Naive thymus-derived CD4-positive, alpha-beta T cell (primary cell): ENCODE measurements at regions not wholly inside any gene's neighbourhood (a gene's known extent, or its start where the extent isn't known, plus 50 kb on each side); places are given as distances from the start of the nearest gene placed in this dataset.
"Not testable (repeated sequence)": the region's sequence is repeated elsewhere in the genome, so short reads cannot be mapped to it uniquely, and the experiment has no call there.

Experiments used
- ATAC-seq: fragments of 150-1000 bp; cut with Tn5 transposase; 2 replicates; pipeline ENCODE4 v1.10.0; 2021; ENCODE audit warnings: mild to moderate bottlenecking, moderate library complexity
- CTCF ChIA-PET: fragments of 350-600 bp; sonication (Branson Sonifier 250); formaldehyde crosslinking; loops from one replicate; lab custom pipeline; 2021; ENCODE audit warnings: antibody characterized with exemption; lab: Charles Lee
- POLR2A ChIA-PET: fragments of 350-600 bp; sonication (Branson Sonifier 250); formaldehyde crosslinking; loops from one replicate; lab custom pipeline; 2021; ENCODE audit warnings: antibody characterized with exemption, inconsistent platforms; lab: Charles Lee
- DNase-seq, 9 donors: peaks; one replicate each; pipeline versions ENCODE4 v3.0.0 to v3.0.0-alpha.2; 2020 to 2022; ENCODE audit warnings: mixed read lengths in 1 of 9
- H3K27ac ChIP-seq: one replicate; pipeline ENCODE4 v1.7.0; 2013; ENCODE audit warnings: mild to moderate bottlenecking, low read depth, low read length, moderate library complexity
- H3K27me3 ChIP-seq, 2 donors: one replicate each; pipeline ENCODE4 v1.7.0; 2013; ENCODE audit warnings: low read length in 2 of 2, mild to moderate bottlenecking in 2 of 2, moderate library complexity in 2 of 2; ENCODE audit not compliant: control insufficient read depth in 2 of 2, insufficient read depth in 2 of 2
- H3K36me3 ChIP-seq, 3 experiments: 1 replicate in 2 of 3; 2 replicates in 1 of 3; pipeline ENCODE4 v1.7.0; 2013; ENCODE audit warnings: low read length in 3 of 3, mild to moderate bottlenecking in 3 of 3, moderate library complexity in 1 of 3; ENCODE audit not compliant: insufficient read depth in 3 of 3, control insufficient read depth in 2 of 3
- H3K4me1 ChIP-seq, 2 donors: one replicate each; pipeline ENCODE4 v1.7.0; 2013; ENCODE audit warnings: low read length in 2 of 2, mild to moderate bottlenecking in 2 of 2, moderate library complexity in 1 of 2; ENCODE audit not compliant: control insufficient read depth in 2 of 2, insufficient read depth in 2 of 2
- H3K4me3 ChIP-seq: 2 replicates; pipeline ENCODE4 v1.7.0; 2013; ENCODE audit warnings: mild to moderate bottlenecking, low read length
- H3K9me3 ChIP-seq, 3 experiments: 1 replicate in 2 of 3; 2 replicates in 1 of 3; pipeline ENCODE4 v1.7.0; 2013; ENCODE audit warnings: low read length in 3 of 3; ENCODE audit not compliant: control insufficient read depth in 2 of 3
- H3K27ac Mint-ChIP-seq, 9 donors: one replicate each; pipeline ENCODE4 v1.8.0; 2020 to 2022; ENCODE audit warnings: mixed read lengths in 9 of 9, mild to moderate bottlenecking in 8 of 9, moderate library complexity in 5 of 9, inconsistent platforms in 2 of 9
- H3K27me3 Mint-ChIP-seq, 5 donors: one replicate each; pipeline ENCODE4 v1.8.0; 2021 to 2022; ENCODE audit warnings: mixed read lengths in 5 of 5, mild to moderate bottlenecking in 1 of 5
- H3K36me3 Mint-ChIP-seq, 5 donors: one replicate each; pipeline ENCODE4 v1.8.0; 2020 to 2022; ENCODE audit warnings: mixed read lengths in 5 of 5, mild to moderate bottlenecking in 3 of 5, inconsistent platforms in 1 of 5
- H3K4me1 Mint-ChIP-seq, 7 donors: one replicate each; pipeline ENCODE4 v1.8.0; 2020 to 2022; ENCODE audit warnings: mixed read lengths in 7 of 7, mild to moderate bottlenecking in 3 of 7, inconsistent platforms in 1 of 7
- H3K4me3 Mint-ChIP-seq, 10 donors: one replicate each; pipeline ENCODE4 v1.8.0; 2020 to 2022; ENCODE audit warnings: mild to moderate bottlenecking in 10 of 10, mixed read lengths in 10 of 10, moderate library complexity in 6 of 10, inconsistent platforms in 2 of 10
- H3K9me3 Mint-ChIP-seq, 11 donors: one replicate each; pipeline ENCODE4 v1.8.0; 2020 to 2022; ENCODE audit warnings: mixed read lengths in 11 of 11, mild to moderate bottlenecking in 4 of 11, inconsistent platforms in 1 of 11, moderate library complexity in 1 of 11
- intact Hi-C, 2 donors: fragments of 100-400 bp; cut with micrococcal nuclease; formaldehyde crosslinking; loops; one replicate each; pipeline ENCODE4 v1.15.1; 2023

DNA sequence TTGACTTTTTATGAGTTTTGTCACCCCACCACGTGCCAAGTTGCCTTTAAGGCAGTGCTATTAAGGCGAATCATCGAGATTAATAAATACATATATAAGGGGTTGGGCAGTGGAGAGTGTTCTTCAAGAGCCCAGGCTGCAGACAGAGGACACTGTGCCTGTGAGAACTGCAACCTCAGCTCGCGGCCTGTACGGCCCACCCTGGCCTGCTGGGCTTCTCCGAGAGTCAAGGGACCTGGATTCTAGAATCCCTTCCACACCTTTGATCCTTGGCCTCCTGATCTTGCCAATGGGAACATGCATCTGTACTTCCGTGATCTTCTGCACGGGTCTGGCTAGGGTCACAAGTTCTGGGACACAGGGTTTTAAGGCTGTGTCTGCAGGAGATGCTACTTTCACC, 54.5 kb downstream of the IRX5 start:
- Histone ChIP-seq H3K4me1 (no peaks in the 10 kb centered on the region), H3K27me3 (no peaks in the 10 kb centered on the region), H3K36me3 (no peaks in the 10 kb centered on the region), H3K27ac (no peak overlapping the region), H3K9me3 (no peaks in the 10 kb centered on the region), H3K4me3 (no peak overlapping the region)
- Mint-ChIP-seq H3K4me1 (no peaks in the 10 kb centered on the region), H3K27me3 (peaks cover 0 to 9% (median 4%) of the 10 kb centered on the region in 5 donors), H3K36me3 (no peaks in the 10 kb centered on the region), H3K4me3 (no peak overlapping the region), H3K27ac (no peak overlapping the region), H3K9me3 (no peaks in the 10 kb centered on the region)
- intact Hi-C loops: no loop called here
- ATAC-seq (no peak), DNase-seq (no peak)
- POLR2A ChIA-PET: no interaction called here
- CTCF ChIA-PET: no interaction called here

DNA sequence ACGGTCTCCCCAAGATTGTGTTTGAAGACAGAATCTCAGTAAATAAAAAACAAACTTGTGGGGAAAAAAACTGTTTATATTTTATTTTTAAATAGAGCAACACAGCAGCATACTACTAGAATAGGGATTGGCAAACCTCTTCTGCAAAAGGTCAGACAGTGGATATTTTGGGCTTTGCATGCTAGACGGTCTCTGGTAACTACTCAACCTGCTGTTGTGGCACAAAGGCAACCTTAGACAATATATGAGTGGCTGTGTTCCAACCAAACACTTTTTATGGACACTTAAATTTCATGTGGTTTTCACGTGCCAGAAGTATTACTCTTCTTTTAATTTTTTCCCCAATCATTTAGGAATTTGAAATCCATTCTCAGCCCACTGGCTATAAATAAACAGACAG, 55.0 kb downstream of the IRX5 start:
- H3K27ac Mint-ChIP-seq: no peak overlapping the region
- H3K9me3 Mint-ChIP-seq: no peaks in the 10 kb centered on the region
- intact Hi-C loops: no loop called here
- no peak overlapping the region for H3K27ac ChIP-seq
- no peaks in the 10 kb centered on the region for H3K4me1 Mint-ChIP-seq
- ChIA-PET CTCF (no interaction called here), POLR2A (no interaction called here)
- H3K4me3 Mint-ChIP-seq: no peak overlapping the region
- ATAC-seq (no peak), DNase-seq (no peak)
- H3K36me3 Mint-ChIP-seq: no peaks in the 10 kb centered on the region
- H3K4me1 ChIP-seq: no peaks in the 10 kb centered on the region
- H3K36me3 ChIP-seq: no peaks in the 10 kb centered on the region
- H3K27me3 Mint-ChIP-seq: peaks cover 0 to 9% (median 4%) of the 10 kb centered on the region in 5 donors
- no peaks in the 10 kb centered on the region for H3K9me3 ChIP-seq
- no peaks in the 10 kb centered on the region for H3K27me3 ChIP-seq
- no peak overlapping the region for H3K4me3 ChIP-seq

DNA sequence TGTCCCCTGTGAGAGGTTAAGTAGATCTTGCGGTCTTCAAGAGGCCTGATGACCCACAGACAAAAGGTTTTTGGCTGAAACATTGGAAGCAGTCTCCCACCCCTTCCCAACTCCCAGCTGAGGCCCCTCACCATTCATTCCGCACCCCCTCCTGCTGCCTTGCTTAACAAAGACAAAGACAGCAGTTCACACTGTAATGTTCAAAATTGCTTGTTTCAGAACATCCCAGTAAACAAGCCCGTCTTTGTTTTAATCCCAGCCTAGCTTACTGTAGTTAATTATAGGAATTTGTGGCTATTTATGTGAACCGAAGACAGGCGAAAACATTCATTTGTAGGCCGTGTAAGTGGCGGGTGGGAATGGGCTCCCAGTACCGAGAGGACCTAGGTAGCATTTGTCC, 55.7 kb downstream of the IRX5 start:
- no peaks in the 10 kb centered on the region for H3K27me3 ChIP-seq
- Mint-ChIP-seq H3K4me3 (no peak overlapping the region), H3K27me3 (peaks cover 0 to 9% (median 4%) of the 10 kb centered on the region in 5 donors), H3K36me3 (no peaks in the 10 kb centered on the region), H3K9me3 (no peaks in the 10 kb centered on the region), H3K27ac (no peak overlapping the region), H3K4me1 (no peaks in the 10 kb centered on the region)
- POLR2A ChIA-PET: no interaction called here
- no peak overlapping the region for H3K4me3 ChIP-seq
- no peaks in the 10 kb centered on the region for H3K4me1 ChIP-seq
- ATAC-seq (no peak), DNase-seq (no peak)
- no peak overlapping the region for H3K27ac ChIP-seq
- CTCF ChIA-PET: no interaction called here
- H3K9me3 ChIP-seq: no peaks in the 10 kb centered on the region
- no peaks in the 10 kb centered on the region for H3K36me3 ChIP-seq
- intact Hi-C loops: no loop called here

DNA sequence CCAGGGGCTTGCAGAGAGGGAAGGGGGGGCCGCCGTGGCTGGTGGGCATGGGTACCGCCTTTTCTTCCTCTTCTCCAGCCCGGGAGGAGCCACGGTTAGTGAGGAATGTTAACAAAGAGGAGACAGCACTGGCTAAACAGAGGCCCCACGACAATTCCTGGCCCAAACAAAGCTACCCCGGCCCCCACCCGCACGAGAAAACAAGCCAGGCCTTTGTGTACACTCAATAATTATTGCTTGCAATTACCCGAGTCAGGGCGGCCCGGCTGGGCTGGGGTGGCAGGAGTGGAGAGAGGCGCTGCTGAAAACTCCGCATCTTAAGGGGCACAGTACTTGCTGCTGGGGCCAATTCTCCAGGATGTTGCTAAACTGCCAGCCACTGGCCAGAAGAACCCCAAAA, 56.4 kb downstream of the IRX5 start:
- no peaks in the 10 kb centered on the region for H3K9me3 ChIP-seq
- no peaks in the 10 kb centered on the region for H3K4me1 Mint-ChIP-seq
- no peaks in the 10 kb centered on the region for H3K9me3 Mint-ChIP-seq
- H3K4me1 ChIP-seq: no peaks in the 10 kb centered on the region
- no peak for ATAC-seq
- ChIA-PET POLR2A (no interaction called here), CTCF (no interaction called here)
- H3K27me3 ChIP-seq: no peaks in the 10 kb centered on the region
- no peak overlapping the region for H3K27ac ChIP-seq
- H3K36me3 Mint-ChIP-seq: no peaks in the 10 kb centered on the region
- no peaks in the 10 kb centered on the region for H3K36me3 ChIP-seq
- DNase-seq: no peak
- H3K4me3 ChIP-seq: no peak overlapping the region
- no peak overlapping the region for H3K27ac Mint-ChIP-seq
- no peak overlapping the region for H3K4me3 Mint-ChIP-seq
- peaks cover 0 to 9% (median 4%) of the 10 kb centered on the region in 5 donors for H3K27me3 Mint-ChIP-seq
- intact Hi-C loops: no loop called here

DNA sequence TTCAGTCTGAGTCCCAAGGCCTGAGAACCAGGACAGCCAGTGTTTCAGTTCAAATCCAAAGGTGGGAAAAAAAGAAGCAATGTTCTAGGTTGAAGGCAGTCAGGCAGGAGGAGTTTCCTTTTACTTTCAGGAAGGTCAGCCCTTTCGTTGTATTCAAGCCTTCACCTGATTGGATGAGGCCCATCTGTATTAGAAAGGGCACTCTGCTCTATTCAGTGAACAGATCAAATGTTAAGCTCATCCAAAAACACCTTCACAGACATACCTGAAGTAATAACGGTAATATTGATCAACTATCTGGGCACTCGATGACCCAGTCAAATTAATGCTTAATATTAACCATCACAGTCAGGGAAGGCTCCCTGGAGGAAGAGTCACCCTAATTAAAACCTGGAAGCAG, 60.9 kb downstream of the IRX5 start:
- Mint-ChIP-seq H3K36me3 (no peaks in the 10 kb centered on the region), H3K27ac (no peak overlapping the region), H3K9me3 (no peaks in the 10 kb centered on the region), H3K27me3 (peaks cover 0 to 27% (median 11%) of the 10 kb centered on the region in 5 donors), H3K4me3 (no peak overlapping the region), H3K4me1 (no peaks in the 10 kb centered on the region)
- H3K27me3 ChIP-seq: no peaks in the 10 kb centered on the region
- no peak overlapping the region for H3K27ac ChIP-seq
- intact Hi-C loops: no loop called here
- H3K4me3 ChIP-seq: no peak overlapping the region
- ATAC-seq: no peak
- no peaks in the 10 kb centered on the region for H3K9me3 ChIP-seq
- ChIA-PET CTCF (no interaction called here), POLR2A (no interaction called here)
- no peaks in the 10 kb centered on the region for H3K4me1 ChIP-seq
- no peaks in the 10 kb centered on the region for H3K36me3 ChIP-seq
- DNase-seq: no peak

DNA sequence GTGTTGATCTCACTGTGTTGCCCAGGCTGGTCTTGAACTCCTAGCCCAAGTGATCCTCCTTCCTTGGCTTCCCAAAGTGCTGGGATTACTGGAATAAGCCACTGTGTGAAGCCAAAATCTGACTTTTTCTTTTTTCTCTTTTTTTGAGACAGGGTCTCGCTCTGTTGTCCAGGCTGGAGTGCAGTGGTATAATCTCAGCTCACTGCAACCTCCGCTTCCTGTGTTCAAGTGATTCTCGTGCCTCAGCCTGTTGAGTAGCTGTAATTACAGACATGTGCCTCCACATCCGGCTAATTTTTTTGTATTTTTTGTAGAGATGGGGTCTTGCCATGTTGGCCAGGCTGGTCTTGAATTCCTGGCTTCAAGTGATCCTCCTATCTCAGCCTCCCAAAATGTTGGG, 61.3 kb downstream of the IRX5 start:
- H3K4me3 ChIP-seq, intact Hi-C loops, H3K9me3 ChIP-seq, H3K36me3 Mint-ChIP-seq, POLR2A ChIA-PET, H3K9me3 Mint-ChIP-seq, H3K36me3 ChIP-seq, DNase-seq, H3K27ac ChIP-seq, CTCF ChIA-PET, H3K4me3 Mint-ChIP-seq, H3K27ac Mint-ChIP-seq, ATAC-seq, H3K27me3 ChIP-seq, H3K4me1 ChIP-seq, H3K4me1 Mint-ChIP-seq: not testable (repeated sequence)
- peaks cover 0 to 27% (median 11%) of the 10 kb centered on the region in 5 donors for H3K27me3 Mint-ChIP-seq

DNA sequence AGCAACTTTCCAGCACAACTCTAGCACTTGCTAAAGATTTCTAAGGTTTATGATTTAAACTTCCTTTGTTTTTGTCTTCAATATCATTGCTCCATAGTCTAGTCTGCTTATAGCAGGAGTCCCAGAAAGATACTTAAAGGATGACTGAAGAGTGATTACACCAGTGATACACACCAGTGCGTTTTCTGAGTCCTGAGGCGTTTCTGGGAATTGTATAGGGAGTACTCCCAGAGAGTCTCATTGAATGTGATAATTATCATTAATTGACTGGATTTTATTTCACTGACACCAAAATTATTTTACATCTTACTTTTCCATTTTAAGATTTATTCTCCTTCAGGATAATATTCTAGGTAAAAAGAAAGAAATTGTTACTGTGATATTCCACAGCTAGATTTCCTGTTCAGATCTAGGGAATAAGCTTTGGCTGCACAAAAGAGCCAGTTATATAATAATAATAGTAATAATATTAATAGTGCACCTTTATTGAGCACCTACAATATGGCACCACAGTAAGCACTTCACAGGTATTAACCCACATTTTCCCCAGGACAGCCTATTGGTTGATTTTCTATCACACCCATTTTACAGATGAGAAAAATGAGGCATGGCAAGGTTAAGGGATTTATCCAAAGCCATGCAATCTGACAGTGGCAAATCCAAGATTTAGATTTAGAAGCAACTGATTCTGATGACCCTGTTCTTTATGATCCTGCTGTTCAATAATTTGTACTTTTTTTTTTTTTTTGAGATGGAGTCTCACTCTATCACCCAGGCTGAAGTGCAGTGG, 62.6 kb downstream of the IRX5 start:
- no peak overlapping the region for H3K4me3 Mint-ChIP-seq
- ATAC-seq: no peak

More for the DNA sequence above, 62.6 kb downstream of the IRX5 start:
- intact Hi-C loops: no loop called here
- Histone ChIP-seq H3K27ac (no peak overlapping the region), H3K4me1 (no peaks in the 10 kb centered on the region), H3K9me3 (no peaks in the 10 kb centered on the region), H3K27me3 (no peaks in the 10 kb centered on the region), H3K4me3 (no peak overlapping the region), H3K36me3 (no peaks in the 10 kb centered on the region)
- H3K36me3 Mint-ChIP-seq: no peaks in the 10 kb centered on the region
- POLR2A ChIA-PET: no interaction called here
- peak overlapping the region in 1 of 9 donors; percentile 12 for H3K27ac Mint-ChIP-seq
- peaks cover 0 to 36% (median 13%) of the 10 kb centered on the region in 5 donors for H3K27me3 Mint-ChIP-seq
- H3K4me1 Mint-ChIP-seq: no peaks in the 10 kb centered on the region
- CTCF ChIA-PET: no interaction called here
- DNase-seq: no peak
- no peaks in the 10 kb centered on the region for H3K9me3 Mint-ChIP-seq
